RWPE2 (cell line): ENCODE measurements at regions not wholly inside any gene's neighbourhood (a gene's known extent, or its start where the extent isn't known, plus 50 kb on each side); places are given as distances from the start of the nearest gene placed in this dataset.
"Not testable (repeated sequence)": the region's sequence is repeated elsewhere in the genome, so short reads cannot be mapped to it uniquely, and the experiment has no call there.

ENCODE experiments used
- ATAC-seq: fragments of 200-7000 bp; cut with Tn5 transposase; 3 replicates; pipeline ENCODE4 v1.9.1; 2021; ENCODE audit warnings: low read depth
- DNase-seq: peaks from one replicate; pipeline ENCODE4 v3.0.0-alpha.2; 2020; ENCODE audit warnings: low spot score
- H3K27ac ChIP-seq: fragments of 450-650 bp; 2 replicates; pipeline ENCODE4 v1.5.1; 2017; ENCODE audit warnings: mild to moderate bottlenecking; ENCODE audit not compliant: poor library complexity, severe bottlenecking
- H3K27me3 ChIP-seq: fragments of 250-450 bp; sonication (Bioruptor Pico); 2 replicates; pipeline ENCODE4 v1.5.1; 2021; ENCODE audit warnings: mild to moderate bottlenecking, moderate library complexity; ENCODE audit not compliant: insufficient read depth, poor library complexity, severe bottlenecking
- H3K36me3 ChIP-seq: fragments of 250-450 bp; sonication (Bioruptor Pico); 2 replicates; pipeline ENCODE4 v1.5.1; 2020; ENCODE audit warnings: low read depth, mild to moderate bottlenecking, moderate library complexity
- H3K4me1 ChIP-seq: fragments of 250-450 bp; sonication (Bioruptor Pico); 2 replicates; pipeline ENCODE4 v1.5.1; 2021; ENCODE audit warnings: mild to moderate bottlenecking, moderate library complexity; ENCODE audit not compliant: insufficient read depth, poor library complexity, severe bottlenecking
- H3K4me3 ChIP-seq: fragments of 250-450 bp; sonication (Bioruptor Pico); 2 replicates; pipeline ENCODE4 v1.5.1; 2021; ENCODE audit warnings: mild to moderate bottlenecking, moderate library complexity; ENCODE audit not compliant: severe bottlenecking
- H3K9me3 ChIP-seq: fragments of 250-450 bp; sonication (Bioruptor Pico); 2 replicates; pipeline ENCODE4 v1.5.1; 2021; ENCODE audit warnings: mild to moderate bottlenecking, moderate library complexity; ENCODE audit not compliant: severe bottlenecking
- TF ChIP-seq, protein P1 (sequence below): fragments of 450-650 bp; IDR thresholded peaks from one replicate; pipeline ENCODE4 v1.5.1; 2017; ENCODE audit warnings: mild to moderate bottlenecking, moderate library complexity; ENCODE audit not compliant: poor library complexity, severe bottlenecking

- no peaks in the 10 kb centered on the region for H3K27me3 ChIP-seq
- no peak for ATAC-seq
- no peaks in the 10 kb centered on the region for H3K9me3 ChIP-seq
- no peak for DNase-seq
- no peaks in the 10 kb centered on the region for H3K36me3 ChIP-seq
- no peak overlapping the region for H3K4me3 ChIP-seq
- no peak overlapping the region for H3K27ac ChIP-seq
- TF ChIP-seq, protein P1, sequence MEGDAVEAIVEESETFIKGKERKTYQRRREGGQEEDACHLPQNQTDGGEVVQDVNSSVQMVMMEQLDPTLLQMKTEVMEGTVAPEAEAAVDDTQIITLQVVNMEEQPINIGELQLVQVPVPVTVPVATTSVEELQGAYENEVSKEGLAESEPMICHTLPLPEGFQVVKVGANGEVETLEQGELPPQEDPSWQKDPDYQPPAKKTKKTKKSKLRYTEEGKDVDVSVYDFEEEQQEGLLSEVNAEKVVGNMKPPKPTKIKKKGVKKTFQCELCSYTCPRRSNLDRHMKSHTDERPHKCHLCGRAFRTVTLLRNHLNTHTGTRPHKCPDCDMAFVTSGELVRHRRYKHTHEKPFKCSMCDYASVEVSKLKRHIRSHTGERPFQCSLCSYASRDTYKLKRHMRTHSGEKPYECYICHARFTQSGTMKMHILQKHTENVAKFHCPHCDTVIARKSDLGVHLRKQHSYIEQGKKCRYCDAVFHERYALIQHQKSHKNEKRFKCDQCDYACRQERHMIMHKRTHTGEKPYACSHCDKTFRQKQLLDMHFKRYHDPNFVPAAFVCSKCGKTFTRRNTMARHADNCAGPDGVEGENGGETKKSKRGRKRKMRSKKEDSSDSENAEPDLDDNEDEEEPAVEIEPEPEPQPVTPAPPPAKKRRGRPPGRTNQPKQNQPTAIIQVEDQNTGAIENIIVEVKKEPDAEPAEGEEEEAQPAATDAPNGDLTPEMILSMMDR: no peak
- no peaks in the 10 kb centered on the region for H3K4me1 ChIP-seq
Observed at GRCh38 chr6:81969011-81969410, 216.5 kb upstream of the TENT5A start.

DNA sequence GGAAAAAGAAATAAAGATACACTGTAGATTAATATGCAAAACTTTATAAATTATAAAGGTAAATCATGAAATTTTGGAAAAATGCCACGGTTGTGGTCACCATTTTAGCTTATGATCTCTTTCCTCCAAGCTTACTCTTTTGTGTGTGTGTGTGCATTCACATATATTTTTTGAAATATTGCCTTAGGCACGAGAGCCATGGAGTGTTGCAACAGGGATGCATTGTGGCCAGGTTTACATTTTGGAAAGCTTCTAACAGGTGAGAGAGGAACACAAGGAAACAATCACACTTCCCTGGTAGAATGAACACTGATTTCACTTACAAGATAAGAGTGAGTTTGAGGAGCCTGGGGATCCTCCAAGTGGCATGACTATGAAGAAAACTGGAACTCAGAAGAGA is 214.5 kb upstream of the TENT5A start:
- no peak for DNase-seq
- no peaks in the 10 kb centered on the region for H3K36me3 ChIP-seq
- H3K9me3 ChIP-seq: no peaks in the 10 kb centered on the region
- no peak overlapping the region for H3K27ac ChIP-seq
- H3K27me3 ChIP-seq: no peaks in the 10 kb centered on the region
- ATAC-seq: no peak
- TF ChIP-seq, protein P1: no peak
- H3K4me1 ChIP-seq: no peaks in the 10 kb centered on the region
- no peak overlapping the region for H3K4me3 ChIP-seq

DNA sequence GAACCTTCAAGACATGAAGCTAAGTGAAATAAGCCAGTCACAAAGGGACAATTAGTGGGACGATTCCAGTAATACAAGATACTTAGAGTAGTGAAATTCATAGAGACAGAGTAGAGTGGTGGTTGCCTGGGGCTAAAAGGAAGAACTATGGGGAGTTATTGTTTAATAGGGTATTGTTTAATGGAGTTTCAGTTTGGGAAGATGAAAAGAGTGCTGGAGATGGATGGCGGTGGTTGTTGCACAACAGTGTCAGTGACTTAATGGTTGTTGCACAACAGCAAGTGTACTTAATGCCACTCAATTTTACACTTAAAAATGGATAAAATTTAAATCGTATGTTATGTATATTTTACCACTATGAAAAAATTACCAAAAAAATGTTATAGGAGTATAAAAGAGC is 209.7 kb upstream of the TENT5A start:
- no peak overlapping the region for H3K27ac ChIP-seq
- no peaks in the 10 kb centered on the region for H3K4me1 ChIP-seq
- TF ChIP-seq, protein P1: no peak
- no peaks in the 10 kb centered on the region for H3K36me3 ChIP-seq
- H3K9me3 ChIP-seq: no peaks in the 10 kb centered on the region
- DNase-seq (no peak), ATAC-seq (no peak)
- H3K4me3 ChIP-seq: no peak overlapping the region
- H3K27me3 ChIP-seq: no peaks in the 10 kb centered on the region

GRCh38 chr6:81950877-81951276 is 198.4 kb upstream of the TENT5A start:
- ATAC-seq (peak; percentile 96), DNase-seq (no peak)
- peaks cover 9% of the 10 kb centered on the region for H3K4me1 ChIP-seq
- no peak overlapping the region for H3K4me3 ChIP-seq
- no peaks in the 10 kb centered on the region for H3K27me3 ChIP-seq
- no peaks in the 10 kb centered on the region for H3K36me3 ChIP-seq
- H3K27ac ChIP-seq: peak overlapping the region; percentile 30
- TF ChIP-seq, protein P1: no peak
- no peaks in the 10 kb centered on the region for H3K9me3 ChIP-seq

DNA sequence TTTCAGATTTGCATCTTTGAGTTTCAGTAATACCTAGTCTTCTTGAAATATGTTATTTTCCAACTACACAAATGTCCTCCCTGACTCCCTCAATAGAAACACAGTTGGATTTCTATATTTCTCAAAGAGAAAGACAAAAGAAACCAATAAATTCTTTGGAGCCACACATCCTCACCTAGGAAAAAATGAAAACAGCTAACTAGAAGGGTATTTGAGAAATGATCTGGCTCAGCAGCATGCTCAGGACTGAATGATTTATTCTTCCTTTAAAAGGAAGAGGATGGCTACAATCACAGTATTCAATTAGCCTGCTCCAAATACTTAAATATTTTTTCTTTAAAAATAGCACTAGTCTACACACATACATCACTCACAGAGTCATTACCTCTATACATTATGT is 196.4 kb upstream of the TENT5A start:
- no peak for DNase-seq
- ATAC-seq: no peak
- TF ChIP-seq, protein P1: no peak
- Histone ChIP-seq H3K36me3 (no peaks in the 10 kb centered on the region), H3K9me3 (no peaks in the 10 kb centered on the region), H3K4me3 (no peak overlapping the region), H3K27ac (no peak overlapping the region), H3K4me1 (peaks cover 9% of the 10 kb centered on the region), H3K27me3 (no peaks in the 10 kb centered on the region)

DNA sequence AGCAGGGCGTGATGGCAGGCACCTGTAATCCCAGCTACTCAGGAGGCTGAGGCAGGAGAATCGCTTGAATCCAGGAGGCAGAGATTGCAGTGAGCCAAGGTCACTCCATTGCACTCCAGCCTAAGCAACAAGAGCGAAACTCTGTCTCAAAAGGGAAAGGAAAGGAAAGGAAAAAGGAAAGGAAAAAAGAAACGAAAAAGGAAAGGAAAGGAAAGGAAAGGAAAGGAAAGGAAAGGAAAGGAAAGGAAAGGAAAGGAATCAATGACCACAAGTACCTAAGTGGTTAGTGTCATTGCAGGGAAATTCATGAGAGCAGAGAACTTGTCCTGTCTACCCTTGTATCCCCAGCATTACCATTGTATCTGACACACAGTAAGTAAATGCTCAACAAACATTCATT is 195.7 kb upstream of the TENT5A start:
- not testable (repeated sequence) for H3K9me3 ChIP-seq, H3K27ac ChIP-seq, DNase-seq, ATAC-seq, H3K36me3 ChIP-seq, H3K27me3 ChIP-seq, H3K4me3 ChIP-seq, H3K4me1 ChIP-seq
